Muscle of leg (tissue), 3 donors: ENCODE measurements at regions not wholly inside any gene's neighbourhood (a gene's known extent, or its start where the extent isn't known, plus 50 kb on each side); places are given as distances from the start of the nearest gene placed in this dataset.

Source experiments
- DNase-seq: peaks from one replicate; pipeline ENCODE4 v3.0.0; 2013
- H3K27ac ChIP-seq: one replicate; pipeline ENCODE4 v1.5.1; 2013; ENCODE audit warnings: mild to moderate bottlenecking, low read length, control low read depth
- H3K27me3 ChIP-seq: one replicate; pipeline ENCODE4 v1.6.1; 2013; ENCODE audit warnings: low read length; ENCODE audit not compliant: control insufficient read depth, insufficient read depth
- H3K36me3 ChIP-seq: one replicate; pipeline ENCODE4 v1.6.1; 2013; ENCODE audit warnings: low read length; ENCODE audit not compliant: control insufficient read depth, insufficient read depth
- H3K4me1 ChIP-seq: one replicate; pipeline ENCODE4 v1.6.1; 2013; ENCODE audit warnings: low read length; ENCODE audit not compliant: control insufficient read depth, insufficient read depth
- H3K4me3 ChIP-seq: one replicate; pipeline ENCODE4 v1.5.1; 2013; ENCODE audit warnings: low read length, control low read depth
- H3K9me3 ChIP-seq: replicated peaks from 2 replicates; pipeline ENCODE4 v1.6.1; 2013; ENCODE audit warnings: low read depth, low read length; ENCODE audit not compliant: control insufficient read depth
- WGBS: methylation state at CpG from one replicate; pipeline ENCODE4 v1.1.5; 2013; ENCODE audit warnings: missing lambda C conversion rate; ENCODE audit not compliant: insufficient coverage; 5-methylcytosine and 5-hydroxymethylcytosine counted together

DNA sequence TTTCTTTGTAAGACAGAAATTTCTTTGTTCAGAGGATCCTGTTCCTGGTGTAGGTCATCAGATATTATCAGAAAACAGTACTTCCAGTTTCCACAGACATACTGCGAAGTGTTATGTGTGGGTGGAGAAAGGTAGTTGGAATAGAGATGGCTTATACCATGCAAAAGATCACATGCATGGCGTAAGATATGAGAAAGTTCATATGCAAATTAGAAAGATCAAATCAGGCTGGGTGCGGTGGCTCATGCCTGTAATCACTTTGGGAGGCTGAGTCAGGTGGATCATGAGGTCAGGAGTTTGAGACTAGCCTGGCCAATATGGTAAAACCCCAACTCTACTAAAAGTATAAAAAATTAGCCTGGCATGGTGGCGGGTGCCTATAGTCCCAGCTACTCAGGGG lies 65.2 kb upstream of the GLIS3 start:
- Histone ChIP-seq H3K4me3 (no peak overlapping the region), H3K36me3 (no peaks in the 10 kb centered on the region), H3K27me3 (no peaks in the 10 kb centered on the region), H3K4me1 (no peaks in the 10 kb centered on the region), H3K9me3 (no peaks in the 10 kb centered on the region), H3K27ac (no peak overlapping the region)
- DNase-seq = no peak
- 100% methylated on average over 1 of the region's 4 CpGs for WGBS

DNA sequence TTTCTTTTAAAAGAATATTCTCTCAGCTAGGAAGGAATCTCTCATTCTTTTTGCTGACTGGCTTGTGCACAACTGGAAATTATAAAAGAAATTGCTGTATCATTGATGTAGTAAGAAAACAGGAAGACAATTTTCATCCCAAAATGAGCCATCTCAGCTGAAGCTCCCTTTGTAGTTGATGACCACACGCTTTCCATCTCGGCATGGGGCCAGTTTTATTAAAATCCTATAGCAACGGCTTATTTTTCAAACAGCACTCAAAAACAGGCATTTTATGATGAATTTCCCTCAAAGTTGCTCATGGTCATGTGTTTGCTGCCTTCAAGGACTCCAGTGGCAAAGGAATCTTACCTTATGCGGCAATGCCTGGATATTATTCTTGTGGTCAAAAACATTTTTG lies 62.4 kb upstream of the GLIS3 start:
- no peaks in the 10 kb centered on the region for H3K9me3 ChIP-seq
- WGBS = 92% methylated on average over 3 of the region's 4 CpGs
- no peaks in the 10 kb centered on the region for H3K27me3 ChIP-seq
- H3K36me3 ChIP-seq = no peaks in the 10 kb centered on the region
- DNase-seq = peak; percentile 13
- no peak overlapping the region for H3K27ac ChIP-seq
- no peak overlapping the region for H3K4me3 ChIP-seq
- H3K4me1 ChIP-seq = no peaks in the 10 kb centered on the region

DNA sequence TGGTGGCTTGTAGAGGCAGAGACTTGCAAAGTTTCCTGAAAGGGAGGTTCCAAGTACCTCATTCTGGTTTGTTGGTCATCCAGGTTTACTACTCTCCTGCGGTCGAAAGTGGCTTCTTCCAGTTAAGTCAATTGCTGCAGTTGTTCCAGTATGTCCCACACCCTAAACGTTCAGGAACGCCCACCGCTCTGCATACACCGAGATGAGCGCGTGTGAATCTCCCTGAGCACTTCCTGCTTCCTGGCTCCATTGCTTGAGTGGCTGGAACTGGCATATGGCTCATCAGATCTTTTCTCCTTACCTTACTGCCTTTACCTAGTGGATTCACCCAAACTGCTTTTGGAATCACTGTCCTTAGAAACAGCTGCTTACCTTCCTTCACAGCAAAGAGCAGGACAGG lies 59.1 kb upstream of the GLIS3 start:
- no peaks in the 10 kb centered on the region for H3K27me3 ChIP-seq
- no peaks in the 10 kb centered on the region for H3K36me3 ChIP-seq
- H3K27ac ChIP-seq = no peak overlapping the region
- no peak overlapping the region for H3K4me3 ChIP-seq
- WGBS = 87% methylated on average over 8 of the region's 8 CpGs
- DNase-seq = no peak
- no peaks in the 10 kb centered on the region for H3K4me1 ChIP-seq
- H3K9me3 ChIP-seq = no peaks in the 10 kb centered on the region

DNA sequence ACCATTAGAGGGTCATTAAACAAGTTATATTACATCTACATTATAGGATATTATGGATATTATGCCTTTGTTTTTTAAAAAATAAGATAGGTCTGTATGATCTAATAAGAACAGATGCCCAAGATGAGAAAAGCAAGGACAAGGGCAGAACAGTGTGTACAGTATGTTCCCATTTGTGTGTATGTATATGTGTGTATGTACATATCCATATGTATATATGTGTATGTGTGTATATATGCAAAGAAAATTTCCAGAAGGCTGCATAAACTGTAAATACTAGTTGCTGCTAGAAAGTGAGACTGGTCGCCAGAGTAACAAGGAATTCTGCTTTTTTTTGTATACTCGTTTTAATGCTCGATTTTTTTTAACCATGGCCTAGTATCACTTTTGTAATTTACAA lies 58.1 kb upstream of the GLIS3 start:
- H3K4me1 ChIP-seq = no peaks in the 10 kb centered on the region
- H3K9me3 ChIP-seq = no peaks in the 10 kb centered on the region
- DNase-seq = no peak
- whole genome bisulfite sequencing = no CpG with 5 or more reads among the region's 3 CpGs
- no peaks in the 10 kb centered on the region for H3K27me3 ChIP-seq
- no peak overlapping the region for H3K4me3 ChIP-seq
- H3K36me3 ChIP-seq = no peaks in the 10 kb centered on the region
- no peak overlapping the region for H3K27ac ChIP-seq

DNA sequence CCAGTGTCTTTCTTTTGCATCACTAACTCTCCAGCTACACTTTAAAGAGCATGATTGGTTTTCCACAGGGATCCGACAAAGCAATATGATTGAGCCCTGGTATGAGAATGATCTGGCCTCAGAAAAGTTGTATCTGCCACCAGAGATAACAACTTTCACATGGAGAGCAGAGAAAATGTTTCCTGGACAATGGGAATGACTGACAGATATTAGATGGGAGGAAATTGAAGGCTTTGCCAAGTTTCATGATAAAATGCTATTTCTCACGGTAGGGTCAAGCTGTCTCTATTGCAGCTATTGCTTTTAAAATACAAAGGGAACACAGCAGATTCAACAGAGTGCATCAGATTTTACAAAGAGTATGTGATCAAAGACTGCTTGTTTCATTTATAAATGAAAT lies 56.4 kb upstream of the GLIS3 start:
- H3K27ac ChIP-seq = no peak overlapping the region
- DNase-seq = no peak
- H3K4me1 ChIP-seq = no peaks in the 10 kb centered on the region
- no CpG with 5 or more reads among the region's 2 CpGs for WGBS
- no peaks in the 10 kb centered on the region for H3K36me3 ChIP-seq
- no peak overlapping the region for H3K4me3 ChIP-seq
- no peaks in the 10 kb centered on the region for H3K27me3 ChIP-seq
- no peaks in the 10 kb centered on the region for H3K9me3 ChIP-seq

DNA sequence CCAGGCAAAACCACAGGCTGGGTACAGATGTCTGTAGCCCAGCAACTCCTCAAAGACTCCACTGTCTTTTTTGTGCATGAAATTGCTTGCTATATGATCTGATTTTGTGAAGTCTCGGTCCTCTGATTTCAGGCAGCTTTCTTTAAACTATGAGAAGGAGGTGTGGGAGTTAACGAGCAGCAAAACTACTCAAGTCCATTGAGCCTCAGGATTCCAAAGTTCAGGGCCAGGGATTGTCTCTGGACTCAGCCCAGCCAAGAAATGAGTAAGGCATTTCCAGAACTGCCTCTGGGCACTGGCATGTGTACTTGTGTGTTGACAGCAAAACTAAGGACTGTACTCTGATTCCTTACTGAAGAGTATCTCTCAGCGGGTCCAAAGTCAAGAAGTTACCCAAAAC lies 53.4 kb upstream of the GLIS3 start:
- Histone ChIP-seq H3K4me3 (no peak overlapping the region), H3K27me3 (no peaks in the 10 kb centered on the region), H3K9me3 (no peaks in the 10 kb centered on the region), H3K4me1 (no peaks in the 10 kb centered on the region), H3K36me3 (no peaks in the 10 kb centered on the region), H3K27ac (no peak overlapping the region)
- no peak for DNase-seq
- WGBS = 89% methylated on average over 3 of the region's 3 CpGs

DNA sequence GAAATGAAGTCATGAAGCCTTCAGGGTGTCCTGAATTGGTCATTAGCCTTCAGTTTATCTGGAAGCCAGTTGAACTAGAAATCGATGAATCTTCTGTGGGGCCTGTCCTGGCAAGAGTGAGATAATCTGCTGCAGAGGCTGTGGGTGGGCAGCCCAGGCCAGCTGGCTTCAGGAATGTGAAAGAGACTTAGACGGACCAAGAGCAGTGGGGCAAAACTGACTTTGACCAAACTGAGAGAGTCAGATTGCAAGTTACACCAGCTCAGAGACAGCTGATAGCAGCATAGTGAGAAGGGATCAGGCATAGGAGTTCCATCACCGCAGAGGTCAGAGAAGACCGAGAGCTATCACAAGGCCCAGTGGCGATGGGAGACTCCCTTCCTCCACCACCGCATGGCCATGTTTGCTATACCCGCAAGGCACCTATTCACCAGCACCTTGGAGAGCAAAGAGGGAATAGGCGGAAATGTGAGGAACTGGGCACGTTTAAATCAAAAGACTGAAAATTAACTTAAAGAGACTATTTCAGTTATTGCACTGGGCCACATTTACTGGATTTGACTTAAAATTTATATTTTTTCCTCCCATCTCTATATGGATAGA lies 50.0 kb upstream of the GLIS3 start:
- Histone ChIP-seq H3K27ac (no peak overlapping the region), H3K9me3 (no peaks in the 10 kb centered on the region), H3K36me3 (no peaks in the 10 kb centered on the region), H3K4me1 (no peaks in the 10 kb centered on the region), H3K4me3 (no peak overlapping the region), H3K27me3 (no peaks in the 10 kb centered on the region)
- WGBS = 77% methylated on average over 6 of the region's 9 CpGs
- DNase-seq = no peak
